ENCODE measurements at regions not wholly inside any gene's neighbourhood (a gene's known extent, or its start where the extent isn't known, plus 50 kb on each side); places are given as distances from the start of the nearest gene placed in this dataset.

GRCh38 chr15:92733090-92733933 lies 77.7 kb upstream of the FAM174B start:
- Histone ChIP-seq H3K9me3 (ENCODE audit: control insufficient read depth, insufficient read depth, low read length) (no peaks in the 10 kb centered on the region), H4K5ac (ENCODE audit: low read depth, low read length) (peak overlapping the region; percentile 99), H2BK120ac (ENCODE audit: low read depth, low read length) (no peak overlapping the region), H3K4me1 (ENCODE audit: control insufficient read depth, insufficient read depth, low read length) (peaks cover 2% of the 10 kb centered on the region; the same call in 1 of the 2 replicates), H3K27me3 (ENCODE audit: control insufficient read depth, insufficient read depth, low read length) (no peaks in the 10 kb centered on the region), H3K36me3 (ENCODE audit: control insufficient read depth, insufficient read depth, low read length) (no peaks in the 10 kb centered on the region), H2BK5ac (ENCODE audit: low read depth, low read length, poor library complexity, severe bottlenecking) (no peak overlapping the region), H2AK5ac (ENCODE audit: low read depth, low read length) (no peak overlapping the region), H3K9ac (ENCODE audit: low read depth, low read length) (peak overlapping the region; percentile 66; the same call in 1 of the 2 replicates), H3K4ac (ENCODE audit: low read depth, low read length) (no peak overlapping the region), H3K79me1 (ENCODE audit: low read depth in 1 of 2, low read length in 2 of 2) (no peaks in the 10 kb centered on the region), H2AFZ (replicated peaks; ENCODE audit: low read length, poor library complexity) (peak overlapping the region; percentile 91), H2BK20ac (ENCODE audit: low read depth, low read length) (no peak overlapping the region), H4K8ac (ENCODE audit: low read depth in 2 of 2, low read length in 2 of 2) (peak overlapping the region; percentile 56 to 90; a peak in 2 of 4 replicates), H3K56ac (ENCODE audit: extremely low read depth, insufficient read depth, low read length) (no peak overlapping the region), H3K4me3 (ENCODE audit: insufficient read depth, low read depth, low read length) (peak overlapping the region; percentile 45), H4K91ac (ENCODE audit: insufficient read depth, low read depth, low read length) (no peak overlapping the region), H3K9me1 (ENCODE audit: insufficient read depth, low read length) (no peaks in the 10 kb centered on the region), H3K23ac (ENCODE audit: low read depth, low read length) (no peak overlapping the region), H3K4me2 (ENCODE audit: low read depth, low read length) (peak overlapping the region; percentile 98), H2BK15ac (ENCODE audit: low read depth, low read length) (no peak overlapping the region), H3K27ac (ENCODE audit: insufficient read depth, low read length) (0 out of 2 replicates have a peak overlapping the region, but pooled peaks have one; percentile 55), H2AK9ac (replicated peaks; ENCODE audit: low read depth, low read length, poor library complexity) (no peak overlapping the region), H3K14ac (replicated peaks; ENCODE audit: low read depth, low read length) (no peak overlapping the region), H3K18ac (ENCODE audit: low read depth, low read length) (peak overlapping the region; percentile 93; the same call in 1 of the 2 replicates), H4K20me1 (ENCODE audit: insufficient read depth, low read length) (no peaks in the 10 kb centered on the region)
- ChIA-PET POLR2A (ENCODE audit: unreplicated experiment) (no interaction called here), CTCF (no interaction called here)
- in situ Hi-C loops (cut with MboI; ENCODE audit: low sequenced_read_pairs): no loop called here
- intact Hi-C loops (cut with micrococcal nuclease): loop anchor here (10.0 kb wide), 1 partner anchor 181 kb away; no protein-coding TSS in a partner anchor
- ATAC-seq (ENCODE audit: low read depth) (no peak), DNase-seq (no peak)
- no TSS peak for BruUV-seq (replicated peaks)
- no CpG with 5 or more reads among the region's 12 CpGs for WGBS, 2 experiments (ENCODE audit: extremely low coverage in 2 of 2, insufficient read length in 1 of 2)
- dilution Hi-C loops (cut with HindIII; ENCODE audit: low sequenced_read_pairs, unreplicated experiment): no loop called here
- no peak for TF ChIP-seq ELK1 (IDR thresholded peaks at IDR 0.05; ENCODE audit: borderline replicate concordance, low read depth, low read length)
- TF ChIP-seq POLR2A (IDR thresholded peaks at IDR 0.05; ENCODE audit: low read depth, low read length): no peak
- no peak for TF ChIP-seq FOS (IDR thresholded peaks at IDR 0.05; ENCODE audit: low read depth, low read length)
- no peak for TF ChIP-seq MXI1 (IDR thresholded peaks at IDR 0.05; ENCODE audit: borderline replicate concordance, low read depth, low read length)
- TF ChIP-seq NFE2L2 (IDR thresholded peaks at IDR 0.05; ENCODE audit: low read depth, low read length): no peak
- TF ChIP-seq MAFK (IDR thresholded peaks at IDR 0.05; ENCODE audit: low read depth, low read length): no peak
- no peak for TF ChIP-seq MAZ (IDR thresholded peaks at IDR 0.05; ENCODE audit: borderline replicate concordance, low read depth, low read length)
- no peak for TF ChIP-seq CHD1 (IDR thresholded peaks at IDR 0.05; ENCODE audit: low read depth, low read length)
- no peak for TF ChIP-seq CEBPB (IDR thresholded peaks at IDR 0.05; ENCODE audit: low read depth, low read length)
- no peak for TF ChIP-seq SMC3 (IDR thresholded peaks at IDR 0.05; ENCODE audit: low read depth, low read length)
